DMS114 treated with DMSO at 0.1 percent for 48 hours (cell line): ENCODE measurements at regions not wholly inside any gene's neighbourhood (a gene's known extent, or its start where the extent isn't known, plus 50 kb on each side); places are given as distances from the start of the nearest gene placed in this dataset.
"Not testable (repeated sequence)": the region's sequence is repeated elsewhere in the genome, so short reads cannot be mapped to it uniquely, and the experiment has no call there.

Experiments used
- DNase-seq: peaks from one replicate; lab custom pipeline; 2025; ENCODE audit not compliant: unreplicated experiment; lab: John Stamatoyannopoulos, UW

GRCh38 chr5:174504266-174504726, 220.1 kb upstream of the MSX2 start:
- DNase-seq = no peak

- no peak for DNase-seq
These were observed 218.8 kb upstream of the MSX2 start for GRCh38 chr5:174505621-174506020.

GRCh38 chr5:174510782-174511453, 213.5 kb upstream of the MSX2 start:
- DNase-seq = not testable (repeated sequence)

GRCh38 chr5:174511714-174512253, 212.6 kb upstream of the MSX2 start:
- no peak for DNase-seq

- DNase-seq = no peak
These were observed 210.1 kb upstream of the MSX2 start for GRCh38 chr5:174514325-174514724.

- DNase-seq = no peak
These were observed 209.4 kb upstream of the MSX2 start for GRCh38 chr5:174514983-174515394.

- DNase-seq = no peak
These were observed 207.6 kb upstream of the MSX2 start for GRCh38 chr5:174516741-174517140.

- no peak for DNase-seq
These were observed 205.9 kb upstream of the MSX2 start for GRCh38 chr5:174518512-174518911.

GRCh38 chr5:174520420-174521396, 203.7 kb upstream of the MSX2 start:
- DNase-seq = no peak

- no peak for DNase-seq
These were observed 202.9 kb upstream of the MSX2 start for GRCh38 chr5:174521449-174521848.

GRCh38 chr5:174522480-174523260, 201.7 kb upstream of the MSX2 start:
- no peak for DNase-seq

GRCh38 chr5:174523311-174524071, 200.9 kb upstream of the MSX2 start:
- DNase-seq = no peak

- no peak for DNase-seq
These were observed 200.0 kb upstream of the MSX2 start for GRCh38 chr5:174524351-174524750.

- DNase-seq = no peak
These were observed 198.2 kb upstream of the MSX2 start for GRCh38 chr5:174526177-174526576.

- DNase-seq = no peak
These were observed 196.4 kb upstream of the MSX2 start for GRCh38 chr5:174527916-174528540.

GRCh38 chr5:174528821-174529544, 195.4 kb upstream of the MSX2 start:
- no peak for DNase-seq

GRCh38 chr5:174529925-174530681, 194.3 kb upstream of the MSX2 start:
- no peak for DNase-seq

- no peak for DNase-seq
These were observed 192.6 kb upstream of the MSX2 start for GRCh38 chr5:174531782-174532191.
